ENCODE measurements at regions not wholly inside any gene's neighbourhood (a gene's known extent, or its start where the extent isn't known, plus 50 kb on each side); places are given as distances from the start of the nearest gene placed in this dataset.
A peak's percentile ranks its signal among the peaks of the same experiment; 100 is the strongest.

GRCh38 chr15:98439523-98439942 lies 208.8 kb upstream of the IGF1R start:
- intact Hi-C loops (cut with micrococcal nuclease; ENCODE audit: unreplicated experiment) = no loop called here
- H3K9me3 ChIP-seq (ENCODE audit: low read length) = no peaks in the 10 kb centered on the region
- BruUV-seq (replicated peaks) = no TSS peak
- H3K4me2 ChIP-seq (ENCODE audit: low read length) = no peak overlapping the region
- no peaks in the 10 kb centered on the region for H3K79me2 ChIP-seq (ENCODE audit: insufficient read depth, low read depth, low read length)
- no peaks in the 10 kb centered on the region for H3K9me2 ChIP-seq (ENCODE audit: insufficient read depth, low read length)
- H3K27ac ChIP-seq (ENCODE audit: low read depth, low read length, poor library complexity, severe bottlenecking) = no peak overlapping the region
- no peak for DNase-seq (ENCODE audit: low spot score)
- ChIA-PET CTCF (ENCODE audit: unreplicated experiment) (no interaction called here), POLR2A (no interaction called here)
- H3K4me3 ChIP-seq (ENCODE audit: low read depth, low read length, poor library complexity, severe bottlenecking) = no peak overlapping the region
- H4K20me1 ChIP-seq (ENCODE audit: insufficient read depth, low read length) = no peaks in the 10 kb centered on the region
- H3K4me1 ChIP-seq (ENCODE audit: insufficient read depth, low read length, poor library complexity, severe bottlenecking) = no peaks in the 10 kb centered on the region
- TF ChIP-seq, protein P1, sequence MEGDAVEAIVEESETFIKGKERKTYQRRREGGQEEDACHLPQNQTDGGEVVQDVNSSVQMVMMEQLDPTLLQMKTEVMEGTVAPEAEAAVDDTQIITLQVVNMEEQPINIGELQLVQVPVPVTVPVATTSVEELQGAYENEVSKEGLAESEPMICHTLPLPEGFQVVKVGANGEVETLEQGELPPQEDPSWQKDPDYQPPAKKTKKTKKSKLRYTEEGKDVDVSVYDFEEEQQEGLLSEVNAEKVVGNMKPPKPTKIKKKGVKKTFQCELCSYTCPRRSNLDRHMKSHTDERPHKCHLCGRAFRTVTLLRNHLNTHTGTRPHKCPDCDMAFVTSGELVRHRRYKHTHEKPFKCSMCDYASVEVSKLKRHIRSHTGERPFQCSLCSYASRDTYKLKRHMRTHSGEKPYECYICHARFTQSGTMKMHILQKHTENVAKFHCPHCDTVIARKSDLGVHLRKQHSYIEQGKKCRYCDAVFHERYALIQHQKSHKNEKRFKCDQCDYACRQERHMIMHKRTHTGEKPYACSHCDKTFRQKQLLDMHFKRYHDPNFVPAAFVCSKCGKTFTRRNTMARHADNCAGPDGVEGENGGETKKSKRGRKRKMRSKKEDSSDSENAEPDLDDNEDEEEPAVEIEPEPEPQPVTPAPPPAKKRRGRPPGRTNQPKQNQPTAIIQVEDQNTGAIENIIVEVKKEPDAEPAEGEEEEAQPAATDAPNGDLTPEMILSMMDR (conservative IDR thresholded peaks at IDR 0.05; ENCODE audit: low read length) = no peak
- no peak for TF ChIP-seq EZH2phosphoT487 (IDR thresholded peaks at IDR 0.05; ENCODE audit: borderline replicate concordance, low read depth, low read length)
- no peaks in the 10 kb centered on the region for H3K36me3 ChIP-seq (ENCODE audit: insufficient read depth, low read length)
- H2AFZ ChIP-seq (ENCODE audit: low read length) = no peak overlapping the region

GRCh38 chr15:98440917-98441316 lies 207.4 kb upstream of the IGF1R start:
- Histone ChIP-seq H3K36me3 (ENCODE audit: insufficient read depth, low read length) (no peaks in the 10 kb centered on the region), H2AFZ (ENCODE audit: low read length) (no peak overlapping the region), H3K4me1 (ENCODE audit: insufficient read depth, low read length, poor library complexity, severe bottlenecking) (no peaks in the 10 kb centered on the region), H3K9me2 (ENCODE audit: insufficient read depth, low read length) (no peaks in the 10 kb centered on the region), H4K20me1 (ENCODE audit: insufficient read depth, low read length) (no peaks in the 10 kb centered on the region), H3K4me3 (ENCODE audit: low read depth, low read length, poor library complexity, severe bottlenecking) (no peak overlapping the region), H3K79me2 (ENCODE audit: insufficient read depth, low read depth, low read length) (no peaks in the 10 kb centered on the region), H3K4me2 (ENCODE audit: low read length) (no peak overlapping the region), H3K27ac (ENCODE audit: low read depth, low read length, poor library complexity, severe bottlenecking) (no peak overlapping the region), H3K9me3 (ENCODE audit: low read length) (no peaks in the 10 kb centered on the region)
- BruUV-seq (replicated peaks) = no TSS peak
- intact Hi-C loops (cut with micrococcal nuclease; ENCODE audit: unreplicated experiment) = loop anchor here (5.0 kb wide), 2 partner anchors 216 to 771 kb away; no protein-coding TSS in a partner anchor
- peak; percentile 8 for DNase-seq (ENCODE audit: low spot score)
- ChIA-PET POLR2A (interaction anchor here (1.0 kb wide), 1 partner anchor 8 kb away, joined by 4 read pairs; no protein-coding TSS in a partner anchor), CTCF (ENCODE audit: unreplicated experiment) (no interaction called here)
- TF ChIP-seq EZH2phosphoT487 (IDR thresholded peaks at IDR 0.05; ENCODE audit: borderline replicate concordance, low read depth, low read length) = no peak
- TF ChIP-seq, protein P1 (conservative IDR thresholded peaks at IDR 0.05; ENCODE audit: low read length) = no peak

- H3K4me2 ChIP-seq (ENCODE audit: low read length) = no peak overlapping the region
- no peak overlapping the region for H2AFZ ChIP-seq (ENCODE audit: low read length)
- BruUV-seq (replicated peaks) = no TSS peak
- H3K27ac ChIP-seq (ENCODE audit: low read depth, low read length, poor library complexity, severe bottlenecking) = no peak overlapping the region
- intact Hi-C loops (cut with micrococcal nuclease; ENCODE audit: unreplicated experiment) = loop anchor here (5.0 kb wide), 2 partner anchors 216 to 771 kb away; no protein-coding TSS in a partner anchor
- H3K36me3 ChIP-seq (ENCODE audit: insufficient read depth, low read length) = no peaks in the 10 kb centered on the region
- H3K79me2 ChIP-seq (ENCODE audit: insufficient read depth, low read depth, low read length) = no peaks in the 10 kb centered on the region
- DNase-seq (ENCODE audit: low spot score) = no peak
- CTCF ChIA-PET (ENCODE audit: unreplicated experiment) = no interaction called here
- POLR2A ChIA-PET = no interaction called here
- H3K9me2 ChIP-seq (ENCODE audit: insufficient read depth, low read length) = no peaks in the 10 kb centered on the region
- H4K20me1 ChIP-seq (ENCODE audit: insufficient read depth, low read length) = no peaks in the 10 kb centered on the region
- no peaks in the 10 kb centered on the region for H3K4me1 ChIP-seq (ENCODE audit: insufficient read depth, low read length, poor library complexity, severe bottlenecking)
- no peak overlapping the region for H3K4me3 ChIP-seq (ENCODE audit: low read depth, low read length, poor library complexity, severe bottlenecking)
- H3K9me3 ChIP-seq (ENCODE audit: low read length) = no peaks in the 10 kb centered on the region
- TF ChIP-seq, protein P1 (conservative IDR thresholded peaks at IDR 0.05; ENCODE audit: low read length) = no peak
- no peak for TF ChIP-seq EZH2phosphoT487 (IDR thresholded peaks at IDR 0.05; ENCODE audit: borderline replicate concordance, low read depth, low read length)
These were observed 206.7 kb upstream of the IGF1R start for GRCh38 chr15:98441599-98441998.
